LHCN-M2 (cell line): ENCODE measurements at regions not wholly inside any gene's neighbourhood (a gene's known extent, or its start where the extent isn't known, plus 50 kb on each side); places are given as distances from the start of the nearest gene placed in this dataset.

Experiments
- DNase-seq: peaks from one replicate; pipeline ENCODE4 v3.0.0-alpha.2; 2012; ENCODE audit warnings: low read depth

DNA sequence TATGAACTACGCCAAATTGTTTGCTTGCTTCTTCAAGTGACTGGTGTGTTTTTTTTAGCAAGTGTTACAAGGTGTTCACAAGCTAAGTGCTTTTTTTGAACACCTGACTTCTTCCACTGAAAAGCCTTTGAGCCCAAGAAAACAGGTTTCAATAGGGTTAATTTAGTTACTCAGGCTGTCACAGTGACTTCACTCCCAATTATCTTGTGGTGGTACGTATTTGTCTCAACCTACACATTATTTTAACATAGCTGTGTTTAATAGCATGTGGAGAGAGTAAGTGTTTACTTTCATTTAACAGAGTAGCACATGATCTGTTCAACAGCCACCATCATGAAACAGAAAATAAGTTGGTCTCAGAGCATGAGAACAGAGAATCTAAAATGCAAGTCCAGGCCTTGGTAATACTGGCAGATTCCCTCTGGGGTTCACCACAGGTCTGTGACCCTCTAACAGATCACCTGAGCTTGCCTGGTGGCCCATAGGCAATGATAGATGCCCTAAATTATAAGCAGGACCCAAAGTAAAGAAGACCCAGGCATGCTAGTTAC is 267.7 kb upstream of the SMARCA2 start:
- DNase-seq = no peak

GRCh38 chr9:1748407-1748806 is 266.7 kb upstream of the SMARCA2 start:
- no peak for DNase-seq

GRCh38 chr9:1757186-1757585 is 258.0 kb upstream of the SMARCA2 start:
- no peak for DNase-seq

GRCh38 chr9:1759009-1759408 is 256.1 kb upstream of the SMARCA2 start:
- DNase-seq = no peak

GRCh38 chr9:1759771-1760300 is 255.3 kb upstream of the SMARCA2 start:
- DNase-seq = no peak

DNA sequence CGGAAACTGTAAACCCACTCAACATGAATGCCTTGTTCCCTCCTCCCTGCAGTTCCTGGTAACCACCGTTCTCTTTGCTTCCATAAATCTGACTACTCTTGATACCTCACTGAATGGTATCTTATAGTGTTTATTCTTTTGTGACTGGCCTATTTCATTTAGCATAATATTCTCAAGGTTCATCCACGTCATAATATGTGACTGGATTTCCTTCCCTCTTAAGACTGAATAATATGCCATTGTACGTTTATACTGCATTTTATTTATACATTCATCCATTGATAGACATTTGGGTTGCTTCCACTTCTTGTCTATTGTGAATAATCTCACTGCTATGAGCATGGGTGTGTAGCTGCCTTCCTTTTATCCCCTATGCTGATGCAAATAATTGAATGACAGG is 253.3 kb upstream of the SMARCA2 start:
- DNase-seq = no peak

- no peak for DNase-seq
Measured at GRCh38 chr9:1766042-1766441, 249.1 kb upstream of the SMARCA2 start.

DNA sequence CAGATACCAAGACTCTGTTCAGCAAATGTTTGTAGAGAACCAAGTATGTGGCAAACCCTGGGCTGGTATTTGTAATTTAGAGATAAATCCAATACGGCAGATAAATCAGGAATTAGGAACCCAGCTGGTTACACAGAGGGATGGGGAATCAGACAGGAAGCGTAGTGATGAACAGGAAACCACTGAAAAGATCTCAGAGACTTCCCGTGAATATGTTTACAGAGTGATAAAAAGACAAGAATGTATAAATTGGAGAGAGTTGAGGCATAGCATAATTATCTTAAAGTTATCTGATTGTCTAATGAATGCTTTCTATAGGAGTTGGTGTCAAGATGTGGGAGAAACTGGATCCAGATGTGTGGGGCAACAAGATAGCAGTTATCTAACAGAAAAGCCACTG is 246.6 kb upstream of the SMARCA2 start:
- no peak for DNase-seq

DNA sequence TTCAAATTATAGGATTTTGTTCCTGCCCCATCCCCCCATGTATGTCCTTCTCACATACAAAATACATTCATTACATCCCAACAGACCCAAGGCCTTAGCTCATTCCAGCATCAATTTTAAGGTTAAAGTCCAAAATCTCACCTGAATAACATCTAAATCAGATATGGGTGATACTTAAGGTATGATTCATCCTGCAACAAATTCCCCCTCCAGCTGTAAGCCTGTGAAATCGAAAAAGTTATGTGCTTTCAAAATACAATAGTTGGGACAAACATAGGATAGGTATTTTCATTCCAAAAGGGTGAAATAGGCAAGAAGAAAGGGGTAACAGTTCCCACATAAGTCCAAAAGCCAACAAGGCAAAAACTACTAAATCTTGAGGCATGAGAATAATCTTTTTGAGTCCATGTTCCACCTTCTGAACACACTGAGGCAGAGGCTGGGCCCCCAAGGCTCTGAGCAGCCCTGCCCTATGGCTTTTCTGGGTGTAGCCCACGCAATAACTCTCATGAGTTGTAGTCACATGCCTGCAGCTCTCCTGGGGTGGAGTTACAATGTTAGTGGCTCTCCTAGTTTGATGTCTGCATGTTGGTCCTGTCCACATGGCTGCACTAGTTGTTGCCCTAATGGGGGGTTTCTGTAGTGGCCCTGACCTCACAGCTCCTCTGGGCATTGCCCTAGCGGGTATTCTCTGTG is 243.9 kb upstream of the SMARCA2 start:
- DNase-seq = no peak

GRCh38 chr9:1775230-1775629 is 239.9 kb upstream of the SMARCA2 start:
- DNase-seq = no peak

DNA sequence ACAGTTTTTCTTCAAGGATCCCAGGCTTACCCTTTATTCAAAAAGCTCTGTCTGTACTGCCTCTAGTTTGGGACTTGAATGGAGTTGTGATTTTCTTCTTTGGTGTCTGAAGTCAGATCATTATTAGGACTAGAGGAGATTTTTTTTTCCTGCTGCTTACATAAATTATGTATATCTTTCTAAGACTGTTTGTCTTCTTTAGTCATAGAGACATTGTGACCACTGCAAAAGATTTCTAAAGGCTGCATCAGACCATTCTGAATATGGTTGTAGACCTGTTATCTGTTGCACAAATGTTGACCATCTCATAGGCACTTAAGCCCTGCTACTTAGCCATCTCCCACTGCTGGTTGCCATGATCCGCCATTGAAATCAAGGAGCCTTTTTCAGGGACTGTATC is 238.5 kb upstream of the SMARCA2 start:
- no peak for DNase-seq

DNA sequence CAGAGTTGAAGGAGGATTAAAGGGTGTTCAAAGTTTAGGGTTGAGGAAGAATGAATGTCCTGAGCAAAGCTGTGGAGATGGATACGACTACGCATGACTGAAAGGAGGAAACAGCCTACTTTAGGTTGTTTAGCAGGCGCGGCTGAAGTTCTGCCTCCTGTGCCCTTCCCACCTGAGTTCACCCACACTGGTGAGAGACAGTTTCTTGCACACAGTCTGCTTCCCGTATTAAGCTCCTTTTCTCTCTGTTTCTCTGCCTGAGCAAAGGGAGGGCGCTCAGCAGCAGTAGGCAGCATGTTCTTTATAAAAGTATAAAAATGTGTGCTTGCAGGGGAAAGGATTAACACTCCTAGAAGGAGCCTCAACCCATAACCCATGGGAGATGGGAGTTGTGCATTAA is 224.0 kb upstream of the SMARCA2 start:
- DNase-seq = no peak

GRCh38 chr9:1794547-1795270 is 220.4 kb upstream of the SMARCA2 start:
- no peak for DNase-seq

DNA sequence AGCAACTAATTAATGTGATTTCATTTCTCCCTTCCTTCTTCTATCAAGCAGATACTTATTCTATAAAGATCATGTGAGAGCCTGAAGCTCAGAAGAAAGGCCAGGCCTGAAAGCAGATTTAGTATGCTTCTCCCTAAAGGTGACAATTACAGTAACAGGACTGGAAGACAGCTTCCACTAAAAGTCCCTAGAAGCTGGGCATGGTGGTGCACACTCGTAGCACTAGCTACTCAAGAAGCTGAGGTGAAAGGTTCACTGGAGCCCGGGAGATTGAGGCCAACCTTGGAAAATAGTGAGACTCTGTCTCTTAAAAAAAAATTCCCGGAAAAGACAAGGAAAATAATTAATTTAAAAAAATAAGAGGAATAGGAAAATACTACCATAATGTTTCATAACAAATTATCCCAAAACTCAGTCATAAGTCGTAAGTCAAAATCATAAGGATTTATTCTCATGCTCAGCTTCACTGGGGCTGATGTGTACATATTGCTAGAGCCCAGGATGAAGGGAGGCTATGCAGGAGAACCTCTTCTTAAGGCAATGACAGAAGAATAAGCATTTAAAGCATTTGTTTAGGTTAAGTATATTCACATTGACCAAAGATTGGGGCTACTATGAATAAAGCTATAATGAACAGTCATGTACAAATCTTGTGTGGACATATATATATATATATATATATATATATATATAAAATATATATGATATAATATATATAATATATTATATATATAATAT is 210.8 kb upstream of the SMARCA2 start:
- no peak for DNase-seq

DNA sequence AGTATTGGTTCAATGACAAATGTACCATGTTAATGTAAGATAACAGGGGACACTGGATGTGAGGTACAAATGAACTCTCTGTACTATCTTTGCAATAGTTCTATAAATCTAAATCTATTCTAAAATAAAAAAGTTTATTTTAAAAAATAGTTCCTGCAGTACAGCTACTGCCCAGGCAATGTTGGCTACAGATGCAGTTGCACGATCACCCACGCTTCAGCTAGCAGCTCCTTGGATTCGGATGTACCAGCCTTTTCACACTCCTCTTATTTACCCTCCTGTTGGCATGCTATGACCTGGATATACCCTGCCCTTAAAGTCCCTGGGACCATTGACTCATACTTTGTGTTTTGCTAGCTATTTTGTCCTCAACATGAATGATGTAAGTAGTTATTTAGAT is 185.4 kb upstream of the SMARCA2 start:
- no peak for DNase-seq

GRCh38 chr9:1832960-1833359 is 182.2 kb upstream of the SMARCA2 start:
- no peak for DNase-seq

DNA sequence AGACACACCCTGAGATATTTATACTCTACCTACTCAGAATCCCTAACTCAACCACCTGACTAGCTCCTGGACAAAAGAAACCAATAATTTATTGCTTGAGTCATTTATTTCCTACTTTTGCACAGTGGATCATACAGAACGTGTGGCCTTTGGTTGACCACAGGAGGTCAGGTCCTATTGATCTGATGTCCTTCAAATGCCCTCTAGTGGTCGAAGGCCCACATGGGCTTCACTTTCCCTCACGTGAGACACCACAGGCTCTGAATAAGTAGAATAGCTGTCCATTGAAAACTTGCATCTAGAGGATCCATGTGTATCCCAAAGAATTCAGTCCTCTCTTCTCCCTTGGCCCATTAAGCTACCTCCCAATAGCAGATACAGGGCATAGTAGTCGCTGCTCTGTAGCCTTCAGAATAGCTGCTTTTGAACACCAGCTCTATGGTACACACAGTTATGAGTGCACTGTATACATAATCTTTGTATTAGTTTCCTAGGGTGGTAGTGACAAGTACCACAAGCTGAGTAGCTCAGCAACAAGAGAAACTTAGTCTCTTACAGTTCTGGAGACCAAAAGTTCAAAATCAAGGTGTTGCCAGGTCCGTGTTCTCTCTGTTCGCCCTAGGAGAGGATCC is 177.6 kb upstream of the SMARCA2 start:
- DNase-seq = peak; percentile 24

- no peak for DNase-seq
Measured at GRCh38 chr9:1839909-1840308, 175.2 kb upstream of the SMARCA2 start.

DNA sequence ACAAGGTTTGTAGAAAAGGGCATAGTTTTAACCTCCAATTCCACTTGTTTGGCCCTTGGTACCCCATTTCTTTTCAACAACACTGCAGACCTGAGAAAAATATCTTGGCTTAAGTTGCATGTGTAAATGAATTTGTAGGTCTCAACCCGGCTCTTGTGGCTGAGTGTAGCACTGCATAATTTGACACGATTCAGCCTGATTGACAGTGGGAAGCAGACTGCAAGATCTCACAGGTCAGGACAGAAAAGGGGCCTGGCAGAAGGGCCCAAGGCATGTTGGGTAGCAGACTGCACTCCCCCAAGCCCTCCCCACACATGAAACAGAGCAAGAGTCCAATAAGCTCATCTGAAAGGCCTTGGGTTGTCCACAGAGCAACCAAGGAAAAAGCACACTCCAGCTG is 169.7 kb upstream of the SMARCA2 start:
- no peak for DNase-seq

- no peak for DNase-seq
Measured at GRCh38 chr9:1855726-1856125, 159.4 kb upstream of the SMARCA2 start.

GRCh38 chr9:1857808-1858207 is 157.3 kb upstream of the SMARCA2 start:
- DNase-seq = no peak

DNA sequence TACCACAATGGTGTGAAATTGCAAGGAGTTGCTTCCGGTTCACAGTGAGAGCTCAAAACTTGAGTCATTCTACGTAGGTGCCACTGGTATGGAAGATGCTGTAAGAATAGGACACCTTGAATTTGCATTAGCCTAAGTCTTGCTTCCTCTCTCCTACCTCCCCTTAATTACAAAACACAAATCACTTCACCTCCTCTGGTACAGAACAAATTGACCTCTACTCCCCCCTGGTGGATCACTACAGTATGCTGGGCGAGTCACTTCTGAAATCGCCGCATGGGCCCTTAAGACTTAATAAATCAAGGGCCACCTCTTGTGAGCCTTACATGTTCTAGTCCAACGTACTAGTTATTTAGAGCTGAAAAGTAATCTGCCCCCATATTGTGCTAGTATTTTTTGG is 145.3 kb upstream of the SMARCA2 start:
- DNase-seq = no peak
